GM18505 (cell line): ENCODE measurements at regions not wholly inside any gene's neighbourhood (a gene's known extent, or its start where the extent isn't known, plus 50 kb on each side); places are given as distances from the start of the nearest gene placed in this dataset.

Source experiments
- ATAC-seq: cut with Tn5 transposase; IDR thresholded peaks from one replicate; pipeline ENCODE4 v1.9.1; 2021; ENCODE audit not compliant: unreplicated experiment
- POLR2A ChIP-seq: IDR thresholded peaks from 4 replicates; pipeline ENCODE4 v1.6.1; 2011; ENCODE audit warnings: borderline replicate concordance; ENCODE audit not compliant: insufficient read depth, insufficient read length; ENCODE audit errors: extremely low read depth

DNA sequence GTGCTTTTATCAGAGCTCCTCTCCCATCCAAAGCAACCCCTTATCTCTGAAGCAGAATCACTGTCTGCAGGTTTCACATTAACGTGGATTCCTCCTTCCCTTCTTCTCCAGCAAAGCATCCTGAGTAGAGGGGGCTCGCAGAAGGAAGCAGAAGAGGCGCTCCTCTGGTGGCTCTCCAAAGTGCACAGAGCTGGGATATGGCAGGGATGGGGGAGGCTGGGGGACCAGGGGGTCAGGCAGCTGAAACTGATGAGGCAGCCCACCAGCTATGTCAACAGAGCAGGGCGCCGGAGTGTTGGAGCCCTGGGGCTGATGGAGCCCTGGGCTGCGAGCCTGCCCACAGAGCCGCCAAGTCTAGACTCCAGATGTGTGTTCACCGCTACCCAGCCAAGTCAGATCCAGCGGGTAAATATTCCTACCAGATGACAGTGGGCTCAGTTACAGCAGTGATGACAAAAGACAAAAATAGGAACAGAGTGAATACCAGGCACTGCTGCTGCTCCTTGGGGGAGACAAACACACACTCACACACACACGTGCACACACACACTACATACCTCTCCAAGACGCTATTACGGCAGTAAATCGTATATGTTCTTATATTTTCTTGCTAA is 678.3 kb upstream of the ID2 start:
- ATAC-seq: no peak
- TF ChIP-seq POLR2A: no peak

DNA sequence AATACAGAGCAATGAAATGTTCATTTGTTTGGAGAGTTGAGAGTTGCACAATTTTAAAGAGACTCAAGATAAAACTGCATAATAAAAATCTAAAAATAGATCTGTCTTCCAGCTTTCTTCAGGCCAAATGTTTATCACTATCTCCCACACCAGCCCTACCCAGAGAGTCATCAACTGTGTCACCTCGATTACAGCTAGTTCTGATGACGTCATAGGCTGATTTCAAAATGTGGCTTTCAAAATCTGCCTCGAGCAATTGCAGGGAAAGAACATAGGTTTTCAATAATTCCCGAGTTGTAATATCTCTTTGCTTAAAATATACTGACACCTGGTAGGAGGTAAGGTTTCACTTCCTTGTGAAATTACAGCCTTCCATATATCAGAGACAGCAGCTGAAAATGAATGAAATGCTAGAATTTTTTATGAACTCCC is 677.6 kb upstream of the ID2 start:
- no peak for TF ChIP-seq POLR2A
- ATAC-seq: no peak

DNA sequence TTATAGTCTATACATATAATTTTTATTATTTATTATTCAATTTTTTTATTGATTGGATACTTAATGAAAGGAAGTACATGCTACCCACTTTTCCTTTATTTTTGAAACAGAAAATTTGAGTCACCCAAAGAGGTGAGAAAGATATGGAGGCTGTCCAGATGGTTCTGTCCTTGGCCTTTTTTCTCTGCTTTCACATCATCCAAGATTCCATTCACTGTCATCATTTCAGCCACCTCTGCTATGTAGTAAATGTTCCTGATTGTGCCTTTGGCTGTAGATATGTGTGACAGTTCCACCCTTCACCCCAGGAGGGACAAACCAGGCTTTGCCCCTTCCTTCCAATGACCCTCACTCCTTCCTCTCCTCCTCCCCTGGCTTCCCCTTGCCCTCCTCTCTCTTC is 675.7 kb upstream of the ID2 start:
- no peak for ATAC-seq
- TF ChIP-seq POLR2A: no peak

DNA sequence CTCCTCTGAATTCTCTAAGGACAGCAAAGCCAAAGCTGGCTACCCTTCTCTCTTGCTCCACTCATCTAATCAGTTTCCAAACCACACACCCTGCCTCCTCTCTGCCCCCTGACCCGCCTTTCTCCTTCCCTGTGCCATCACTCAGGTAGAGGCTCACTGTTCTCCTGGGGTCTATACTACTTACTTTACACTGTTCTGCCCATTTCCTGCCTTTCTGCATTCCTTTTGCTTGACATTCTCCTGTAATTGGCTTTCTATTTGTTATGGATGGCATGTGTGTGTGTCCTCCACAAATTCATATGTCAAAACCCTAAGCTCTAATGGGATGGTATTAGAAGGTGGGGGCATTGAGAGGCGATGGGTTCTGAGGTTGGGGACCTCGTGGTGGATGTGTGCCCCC is 675.2 kb upstream of the ID2 start:
- TF ChIP-seq POLR2A: no peak
- no peak for ATAC-seq

DNA sequence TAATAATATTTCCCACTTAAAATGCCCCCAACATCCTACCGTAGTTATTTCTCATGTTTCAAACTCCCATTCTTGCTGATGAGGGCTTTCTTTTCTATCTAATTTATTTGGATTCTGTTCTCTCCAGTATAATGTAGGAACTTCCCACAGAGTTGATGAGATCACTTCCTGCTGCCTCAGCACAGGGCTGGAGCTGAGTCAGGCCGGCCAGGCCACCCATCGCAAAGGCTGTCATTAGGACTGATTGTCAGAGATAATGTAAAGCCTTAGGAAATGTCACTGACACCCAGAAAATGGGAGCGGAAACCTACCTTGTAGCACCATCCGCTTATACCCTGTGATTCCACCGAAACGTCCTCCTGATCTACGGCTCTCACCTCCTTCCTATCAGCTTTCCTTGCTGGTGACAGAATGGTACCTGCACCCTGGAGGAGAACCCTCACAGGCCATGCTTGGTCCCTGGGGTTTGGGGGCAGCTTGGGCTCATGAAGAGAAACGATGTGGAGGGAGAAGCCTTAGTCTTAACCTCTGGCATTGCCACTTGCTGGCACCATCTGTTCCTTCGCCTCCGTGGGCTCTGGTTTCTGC is 672.8 kb upstream of the ID2 start:
- no peak for TF ChIP-seq POLR2A
- no peak for ATAC-seq

DNA sequence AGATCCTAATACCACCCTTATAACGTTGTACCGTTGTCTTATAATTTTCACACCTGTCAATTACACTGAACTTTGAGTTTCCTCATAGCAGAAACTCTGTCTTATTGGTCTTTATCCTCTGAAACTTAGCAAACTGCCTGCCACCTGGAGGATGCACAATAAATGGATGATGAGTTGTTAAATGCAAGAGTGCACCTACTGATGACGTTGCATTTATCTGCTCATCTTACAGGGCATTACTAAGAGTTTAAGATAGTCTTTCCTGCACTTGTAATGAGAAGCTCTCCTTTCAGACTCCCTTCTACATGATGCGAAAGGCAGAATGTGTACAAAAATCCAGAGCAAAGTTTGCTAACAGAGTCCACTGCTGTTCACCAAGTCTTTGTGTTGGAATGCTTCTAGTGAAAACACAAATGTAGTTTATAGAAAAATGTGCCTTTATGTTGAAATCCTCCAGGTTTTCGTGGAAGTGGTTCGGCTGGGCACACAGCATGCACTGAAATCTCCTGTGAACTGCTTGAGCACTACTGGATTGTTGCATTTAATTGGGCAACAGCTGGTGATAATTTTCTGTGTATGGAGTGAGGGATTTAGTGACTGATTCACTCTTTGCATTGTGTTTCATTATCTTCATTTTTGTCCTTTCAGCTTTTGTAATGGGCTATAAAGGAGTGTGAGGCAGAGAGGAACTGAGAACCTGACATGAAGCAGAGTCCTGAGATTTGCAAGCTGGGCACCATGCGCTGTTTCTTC is 665.8 kb upstream of the ID2 start:
- no peak for ATAC-seq
- no peak for TF ChIP-seq POLR2A

DNA sequence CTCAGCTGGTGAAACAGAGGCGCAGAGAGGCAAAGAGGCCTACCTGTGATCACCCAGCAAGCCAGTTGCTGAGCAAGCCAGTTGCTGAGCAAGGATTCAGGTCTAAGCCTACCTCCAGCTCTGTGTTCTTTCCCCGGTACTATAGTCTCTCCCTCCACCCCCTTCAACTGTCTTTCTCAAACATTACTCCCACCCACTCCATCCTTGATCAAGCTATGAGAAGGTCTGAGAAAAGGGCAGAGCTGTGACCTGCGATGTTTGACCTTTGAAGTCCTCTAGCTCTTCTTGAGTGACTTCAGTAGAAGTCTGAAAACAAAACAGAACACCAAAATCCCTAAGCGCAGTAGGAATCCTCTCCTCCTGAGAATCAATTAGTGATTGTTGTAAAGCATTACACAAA is 665.2 kb upstream of the ID2 start:
- TF ChIP-seq POLR2A: no peak

DNA sequence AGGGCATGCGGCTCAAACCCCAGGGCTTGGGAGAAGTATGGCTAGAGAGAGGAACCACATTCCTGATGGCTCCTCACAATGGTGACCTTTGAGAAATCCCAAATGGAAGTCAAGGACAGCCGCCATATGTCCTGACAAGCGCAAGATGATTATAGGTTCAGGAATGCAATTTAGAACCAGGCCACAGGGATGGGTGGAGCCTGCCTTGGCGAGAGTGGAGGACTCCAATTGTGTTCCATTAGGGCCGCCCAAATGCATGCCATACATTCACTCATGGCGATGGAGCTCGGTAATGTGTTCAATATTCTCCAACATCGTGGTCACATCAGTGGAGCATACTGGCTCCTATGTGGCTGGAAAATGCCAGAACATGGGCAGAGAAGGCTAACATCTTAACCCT is 662.9 kb upstream of the ID2 start:
- no peak for TF ChIP-seq POLR2A
- ATAC-seq: no peak

More for the DNA sequence above, 665.2 kb upstream of the ID2 start:
- no peak for ATAC-seq

DNA sequence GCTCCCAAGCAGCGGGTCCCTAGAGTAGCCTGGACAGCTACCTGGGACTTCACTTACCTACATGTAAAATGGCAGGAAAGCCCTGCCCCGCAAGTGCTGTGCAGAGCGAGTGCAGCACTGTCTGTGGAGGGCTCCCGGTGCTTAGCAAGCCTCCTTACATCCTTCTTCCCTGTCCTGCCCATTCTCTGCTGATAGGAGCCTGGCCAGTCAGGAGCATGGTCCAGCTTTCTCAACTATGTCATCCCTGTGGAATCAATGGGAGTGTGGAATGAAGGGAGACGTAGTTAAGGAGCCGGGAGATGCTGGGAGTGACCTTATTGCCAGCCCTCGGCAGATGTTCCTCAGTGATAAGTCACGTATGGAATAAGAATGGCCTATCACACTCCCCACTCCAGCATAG is 661.9 kb upstream of the ID2 start:
- no peak for TF ChIP-seq POLR2A
- ATAC-seq: no peak

DNA sequence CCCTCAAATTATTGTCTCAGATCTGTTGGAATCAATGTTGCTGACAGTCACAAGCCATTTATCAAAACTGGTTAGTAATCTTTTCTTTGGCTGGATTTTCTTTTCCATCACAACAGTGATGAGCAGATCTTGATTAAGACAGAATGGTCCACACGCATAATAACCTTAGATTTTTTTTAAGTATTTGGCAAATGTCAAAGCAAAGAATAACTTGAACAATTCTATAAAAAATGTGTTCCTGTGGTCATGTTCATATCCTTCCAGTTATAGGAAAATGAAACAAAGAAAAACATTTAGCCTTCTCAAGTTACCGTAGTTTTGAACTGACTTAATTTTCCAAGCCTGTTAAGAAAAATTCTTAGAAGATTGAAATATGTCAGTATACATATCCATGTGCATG is 659.9 kb upstream of the ID2 start:
- TF ChIP-seq POLR2A: no peak
- ATAC-seq: no peak

DNA sequence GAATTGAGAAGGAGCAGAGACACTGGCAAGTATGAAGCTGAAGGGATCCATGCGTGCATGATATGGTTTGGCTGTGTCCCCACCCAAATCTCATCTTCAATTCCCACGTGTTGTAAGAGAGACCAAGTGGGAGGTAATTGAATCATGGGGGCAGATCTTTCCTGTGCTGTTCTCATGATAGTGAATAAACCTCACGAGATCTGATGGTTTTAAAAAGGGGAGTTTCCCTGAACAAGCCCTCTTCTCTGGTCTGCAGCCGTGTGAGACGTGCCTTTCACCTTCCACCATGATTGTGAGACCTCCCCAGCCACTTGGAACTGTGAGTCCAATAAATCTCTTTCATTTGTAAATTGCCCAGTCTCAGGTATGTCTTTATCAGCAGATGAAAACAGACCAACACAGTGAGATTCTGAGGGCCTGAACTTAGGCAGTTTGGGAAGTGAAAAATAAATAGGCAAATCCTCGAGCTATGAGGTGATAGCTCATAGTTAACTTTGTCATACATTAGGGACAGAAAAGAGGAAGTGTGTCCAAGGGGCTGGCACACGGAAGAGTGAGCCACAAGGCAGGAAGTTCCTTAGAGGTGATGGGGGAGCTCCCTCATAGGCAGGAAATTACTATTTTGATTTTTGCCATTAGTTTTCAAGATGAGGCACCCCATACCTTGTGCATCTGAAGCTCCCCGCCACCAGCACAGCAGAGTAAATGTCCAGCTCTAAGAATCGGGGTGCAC is 658.8 kb upstream of the ID2 start:
- TF ChIP-seq POLR2A: no peak
- peak; percentile 77 for ATAC-seq

DNA sequence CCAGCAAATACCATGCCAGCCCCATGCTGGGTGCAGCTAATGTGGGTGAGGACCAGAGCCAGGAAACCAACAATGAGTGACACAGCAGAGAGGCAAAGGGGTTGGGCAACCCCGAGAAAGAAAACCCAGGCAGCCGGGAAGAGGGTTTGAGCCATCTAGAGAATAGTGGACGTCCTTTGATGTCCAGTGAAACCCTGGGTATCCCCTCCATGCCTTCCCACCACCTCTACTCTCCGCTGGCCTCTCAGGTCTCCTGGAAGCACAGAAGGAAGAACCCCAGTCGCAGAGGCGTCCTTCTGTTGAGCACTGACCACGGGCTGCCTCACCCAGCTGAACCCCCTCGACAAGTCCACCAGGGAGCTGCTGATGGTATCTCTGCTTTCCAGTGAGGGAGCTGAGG is 657.4 kb upstream of the ID2 start:
- ATAC-seq: no peak
- TF ChIP-seq POLR2A: no peak

DNA sequence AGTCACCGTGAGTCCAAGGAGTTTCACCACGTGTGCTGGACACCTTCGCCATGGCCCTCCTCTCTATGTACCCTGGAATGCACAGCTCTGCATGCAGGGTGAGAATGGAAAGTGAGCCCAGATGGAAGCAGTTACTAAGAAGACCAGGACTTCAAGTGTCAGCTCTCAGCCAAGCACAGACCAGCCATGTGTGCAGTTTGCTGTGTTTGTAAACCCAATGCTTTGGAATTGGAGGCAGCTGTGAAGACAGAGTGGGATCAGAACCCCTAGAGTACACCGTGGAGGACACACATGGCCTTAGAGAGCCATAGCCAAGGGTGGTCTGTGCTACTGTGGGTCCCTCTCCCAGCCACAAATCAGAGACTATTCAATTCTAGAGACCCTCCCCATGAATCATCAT is 655.5 kb upstream of the ID2 start:
- ATAC-seq: no peak
- TF ChIP-seq POLR2A: no peak
